ENCODE measurements at regions not wholly inside any gene's neighbourhood (a gene's known extent, or its start where the extent isn't known, plus 50 kb on each side); places are given as distances from the start of the nearest gene placed in this dataset.
"Not testable (repeated sequence)": the region's sequence is repeated elsewhere in the genome, so short reads cannot be mapped to it uniquely, and the experiment has no call there.

GRCh38 chr15:38644353-38644752, 79.7 kb upstream of the RASGRP1 start:
- TF ChIP-seq CTCF (IDR thresholded peaks at IDR 0.05 in 4 of 5, conservative IDR thresholded peaks at IDR 0.05 in 1 of 5); POLR2A (IDR thresholded peaks at IDR 0.05): not testable (repeated sequence)
